ENCODE measurements at regions not wholly inside any gene's neighbourhood (a gene's known extent, or its start where the extent isn't known, plus 50 kb on each side); places are given as distances from the start of the nearest gene placed in this dataset.

DNA sequence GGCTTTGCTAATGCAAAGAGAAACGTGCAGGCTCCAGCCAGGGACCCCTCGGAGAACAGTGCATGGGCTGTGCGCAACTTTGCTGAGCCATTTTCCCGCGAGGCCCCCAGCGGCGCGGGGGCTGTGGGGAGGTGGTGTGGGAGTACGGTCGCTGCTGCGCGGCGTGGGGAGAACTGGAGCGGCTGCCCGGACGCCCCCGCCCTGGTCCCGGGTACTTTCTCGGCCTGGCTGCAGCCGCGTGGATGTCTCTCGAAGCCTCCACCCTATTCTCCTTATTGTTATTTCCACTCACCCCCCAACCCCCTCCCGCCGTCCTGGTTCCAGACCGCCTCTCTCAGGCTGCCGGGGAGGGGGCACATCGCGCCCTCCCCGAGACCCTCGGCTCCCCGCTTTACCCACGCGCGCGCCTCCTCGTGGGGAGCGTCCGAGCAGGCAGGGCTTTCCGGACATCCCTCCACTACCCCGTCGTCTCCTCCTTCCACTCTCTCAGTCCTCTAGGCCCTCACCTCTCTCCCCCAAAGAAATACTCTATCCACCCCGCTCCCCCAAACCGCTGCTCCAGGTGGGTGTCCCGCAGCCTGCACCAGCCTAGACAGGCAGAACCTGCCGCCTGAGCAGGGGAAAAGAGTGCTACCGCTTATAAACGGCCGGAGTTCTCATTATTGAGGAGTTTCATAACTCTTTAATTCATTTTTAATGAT is 68.6 kb upstream of the TBCA start:
- DNase-seq (ENCODE audit: low read depth), result no peak

DNA sequence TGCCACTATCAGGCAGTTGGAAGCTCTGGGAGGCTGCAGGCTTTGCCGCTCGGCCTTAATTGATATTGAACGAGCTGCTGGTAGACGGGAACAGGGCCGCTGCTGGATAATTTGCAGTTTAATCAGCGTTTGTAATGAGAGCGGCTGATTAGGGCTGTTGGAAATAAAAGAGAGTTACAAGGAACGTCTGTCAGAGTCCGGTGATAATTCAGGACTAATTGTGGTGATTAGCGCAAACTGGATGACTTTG is 68.2 kb upstream of the TBCA start:
- DNase-seq (ENCODE audit: low read depth), result no peak

DNA sequence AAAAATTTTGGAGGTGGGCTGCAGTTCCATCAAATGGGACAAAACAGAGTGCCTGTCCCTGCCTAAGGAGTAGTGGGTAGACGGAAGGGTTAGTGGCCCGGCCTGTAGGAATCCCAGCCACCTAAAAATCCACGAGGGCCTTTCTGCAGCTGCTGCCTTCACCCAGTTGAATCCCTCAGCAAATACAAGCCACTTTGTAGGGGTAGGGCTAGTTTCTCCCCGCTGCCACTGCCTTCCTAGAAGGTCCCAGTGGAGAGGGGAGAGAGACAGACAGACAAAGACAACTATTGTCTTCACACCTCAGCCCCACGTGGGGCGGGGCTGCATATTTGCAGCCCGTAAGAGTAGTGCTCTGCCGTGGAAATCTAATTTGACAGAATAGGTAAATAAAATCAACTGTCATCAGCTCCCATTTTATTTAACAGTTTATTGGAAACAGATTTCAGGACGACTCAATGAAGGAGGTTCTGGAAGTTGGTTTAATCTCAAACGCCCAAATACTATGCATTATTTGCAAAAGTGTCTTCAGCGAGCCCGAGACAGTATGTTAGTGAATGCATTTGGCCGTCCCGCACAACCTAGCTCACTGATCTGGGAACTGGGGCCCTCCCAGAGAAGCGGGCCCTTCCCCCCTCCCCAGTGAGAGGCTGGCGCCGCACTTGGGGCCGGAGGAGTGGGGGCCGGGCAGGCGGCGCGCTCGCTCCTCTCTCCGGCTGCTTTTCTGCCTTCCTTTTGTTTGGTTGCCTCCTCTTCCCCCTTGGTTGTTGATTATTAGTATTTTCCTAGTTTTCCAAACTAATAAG is 67.6 kb upstream of the TBCA start:
- no peak for DNase-seq (ENCODE audit: low read depth)

- DNase-seq (ENCODE audit: low read depth), result no peak
Measured at GRCh38 chr5:77842243-77842642, 66.1 kb upstream of the TBCA start.

DNA sequence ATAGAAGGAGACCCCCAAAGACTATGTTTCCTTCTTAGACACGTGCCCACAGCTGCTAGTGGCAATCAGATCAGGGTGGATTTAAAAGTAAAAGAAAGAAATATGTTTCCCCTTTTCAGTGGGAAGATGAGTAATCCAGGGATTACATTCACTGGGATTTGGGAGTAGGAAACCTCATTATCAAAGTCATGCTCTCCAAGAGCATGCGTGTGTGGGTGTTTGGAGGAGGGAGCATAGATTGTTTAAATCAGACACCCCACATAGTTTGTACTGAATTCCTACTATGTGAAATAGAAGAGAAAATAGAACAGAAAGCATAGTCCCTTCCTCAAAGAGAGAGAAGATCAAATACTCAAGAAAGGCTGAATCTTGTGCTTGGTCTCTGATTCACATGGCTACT is 65.5 kb upstream of the TBCA start:
- DNase-seq (ENCODE audit: low read depth), result no peak

GRCh38 chr5:77840930-77841329 is 64.8 kb upstream of the TBCA start:
- no peak for DNase-seq (ENCODE audit: low read depth)

- DNase-seq (ENCODE audit: low read depth), result no peak
Measured at GRCh38 chr5:77839691-77840090, 63.6 kb upstream of the TBCA start.

DNA sequence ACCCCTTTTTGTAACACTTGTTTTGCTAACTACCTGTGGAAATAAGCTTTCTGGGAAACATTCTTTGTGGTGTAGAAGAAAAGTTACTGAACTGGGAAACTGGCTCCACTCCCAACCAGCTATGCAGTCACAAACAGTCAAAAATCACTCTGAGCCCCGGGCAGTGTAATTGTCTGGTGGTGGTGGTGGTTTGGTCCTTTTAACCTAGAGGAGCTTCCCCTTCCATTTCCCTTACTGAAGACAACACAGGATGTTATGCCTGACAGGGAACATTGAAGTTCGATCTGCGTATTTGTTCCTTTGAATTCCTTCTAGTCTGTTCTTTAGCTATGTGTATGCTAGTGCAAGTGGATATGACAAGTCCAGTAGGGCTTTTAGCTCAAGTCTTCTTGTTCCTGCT is 56.8 kb upstream of the TBCA start:
- no peak for DNase-seq (ENCODE audit: low read depth)

- no peak for DNase-seq (ENCODE audit: low read depth)
Measured at GRCh38 chr5:77832166-77832770, 56.1 kb upstream of the TBCA start.

- DNase-seq (ENCODE audit: low read depth), result no peak
Measured at GRCh38 chr5:77828445-77828844, 52.3 kb upstream of the TBCA start.

All from stromal cell of bone marrow (primary cell).